HG03378 (cell line): ENCODE measurements at regions not wholly inside any gene's neighbourhood (a gene's known extent, or its start where the extent isn't known, plus 50 kb on each side); places are given as distances from the start of the nearest gene placed in this dataset.
"Not testable (repeated sequence)": the region's sequence is repeated elsewhere in the genome, so short reads cannot be mapped to it uniquely, and the experiment has no call there.

Experiments used
- ATAC-seq: cut with Tn5 transposase; IDR thresholded peaks from one replicate; pipeline ENCODE4 v1.9.1; 2021; ENCODE audit warnings: mild to moderate bottlenecking, moderate library complexity; ENCODE audit not compliant: unreplicated experiment

GRCh38 chr10:36573246-36573645 is 552.2 kb upstream of the ANKRD30A start:
- ATAC-seq: no peak

GRCh38 chr10:36564433-36564832 is 561.0 kb upstream of the ANKRD30A start:
- no peak for ATAC-seq

- ATAC-seq: no peak
Measured at GRCh38 chr10:36559412-36560400, 565.7 kb upstream of the ANKRD30A start.

GRCh38 chr10:36556468-36556867 is 568.9 kb upstream of the ANKRD30A start:
- ATAC-seq: no peak

GRCh38 chr10:36555036-36555435 is 570.4 kb upstream of the ANKRD30A start:
- ATAC-seq: no peak

GRCh38 chr10:36547965-36548364 is 577.4 kb upstream of the ANKRD30A start:
- no peak for ATAC-seq

GRCh38 chr10:36542493-36542892 is 582.9 kb upstream of the ANKRD30A start:
- no peak for ATAC-seq

GRCh38 chr10:36540611-36541010 is 584.8 kb upstream of the ANKRD30A start:
- no peak for ATAC-seq

GRCh38 chr10:36538953-36539586 is 586.3 kb upstream of the ANKRD30A start:
- ATAC-seq: no peak

- ATAC-seq: peak; percentile 95
Measured at GRCh38 chr10:36534471-36535002, 590.9 kb upstream of the ANKRD30A start.

- no peak for ATAC-seq
Measured at GRCh38 chr10:36533861-36534260, 591.5 kb upstream of the ANKRD30A start.

GRCh38 chr10:36533316-36533715 is 592.1 kb upstream of the ANKRD30A start:
- ATAC-seq: no peak

GRCh38 chr10:36531621-36532020 is 593.8 kb upstream of the ANKRD30A start:
- no peak for ATAC-seq

GRCh38 chr10:36526033-36526432 is 599.4 kb upstream of the ANKRD30A start:
- ATAC-seq: no peak

- not testable (repeated sequence) for ATAC-seq
Measured at GRCh38 chr10:36524126-36524525, 601.3 kb upstream of the ANKRD30A start.

GRCh38 chr10:36519909-36520308 is 605.5 kb upstream of the ANKRD30A start:
- no peak for ATAC-seq

GRCh38 chr10:36516281-36516680 is 609.1 kb upstream of the ANKRD30A start:
- no peak for ATAC-seq

GRCh38 chr10:36515319-36515718 is 610.1 kb upstream of the ANKRD30A start:
- ATAC-seq: no peak

GRCh38 chr10:36507715-36508114 is 617.7 kb upstream of the ANKRD30A start:
- ATAC-seq: no peak

- no peak for ATAC-seq
Measured at GRCh38 chr10:36506697-36507496, 618.5 kb upstream of the ANKRD30A start.

GRCh38 chr10:36506261-36506660 is 619.1 kb upstream of the ANKRD30A start:
- no peak for ATAC-seq
